CD4-positive, alpha-beta memory T cell (primary cell): ENCODE measurements at regions not wholly inside any gene's neighbourhood (a gene's known extent, or its start where the extent isn't known, plus 50 kb on each side); places are given as distances from the start of the nearest gene placed in this dataset.
A peak's percentile ranks its signal among the peaks of the same experiment; 100 is the strongest.

Source experiments
- CTCF ChIA-PET: fragments of 350-600 bp; sonication (Branson Sonifier 250); formaldehyde crosslinking; loops from one replicate; lab custom pipeline; 2021; ENCODE audit warnings: inconsistent platforms; ENCODE audit not compliant: partially characterized antibody; lab: Charles Lee
- POLR2A ChIA-PET: fragments of 350-600 bp; sonication (Branson Sonifier 250); formaldehyde crosslinking; loops from one replicate; lab custom pipeline; 2021; ENCODE audit not compliant: partially characterized antibody; lab: Charles Lee
- DNase-seq, 5 donors: peaks; one replicate each; pipeline versions ENCODE4 v3.0.0 to v3.0.0-alpha.2; 2020 to 2022; ENCODE audit warnings: mixed read lengths in 1 of 5
- H3K27ac ChIP-seq: one replicate; pipeline ENCODE4 v1.7.0; 2013; ENCODE audit warnings: low read depth, low read length
- H3K27me3 ChIP-seq: 2 replicates; pipeline ENCODE4 v1.7.0; 2013; ENCODE audit warnings: mild to moderate bottlenecking, low read length, moderate library complexity; ENCODE audit not compliant: insufficient read depth
- H3K36me3 ChIP-seq: 2 replicates; pipeline ENCODE4 v1.7.0; 2013; ENCODE audit warnings: mild to moderate bottlenecking, low read length, moderate library complexity; ENCODE audit not compliant: insufficient read depth
- H3K4me1 ChIP-seq: 2 replicates; pipeline ENCODE4 v1.7.0; 2013; ENCODE audit warnings: mild to moderate bottlenecking, low read length, moderate library complexity; ENCODE audit not compliant: insufficient read depth
- H3K4me3 ChIP-seq, 2 donors: one replicate each; pipeline ENCODE4 v1.7.0; 2013; ENCODE audit warnings: low read length in 2 of 2, mild to moderate bottlenecking in 1 of 2
- H3K9me3 ChIP-seq, 2 donors: one replicate each; pipeline ENCODE4 v1.7.0; 2013; ENCODE audit warnings: low read length in 2 of 2, control low read depth in 1 of 2; ENCODE audit not compliant: control insufficient read depth in 1 of 2
- H3K27ac Mint-ChIP-seq, 7 donors: one replicate each; pipeline ENCODE4 v1.8.0; 2020 to 2021; ENCODE audit warnings: mixed read lengths in 7 of 7, mild to moderate bottlenecking in 6 of 7, inconsistent platforms in 3 of 7, moderate library complexity in 3 of 7
- H3K27me3 Mint-ChIP-seq, 2 donors: one replicate each; pipeline ENCODE4 v1.8.0; 2020 to 2021; ENCODE audit warnings: mixed read lengths in 2 of 2
- H3K36me3 Mint-ChIP-seq, 2 donors: one replicate each; pipeline ENCODE4 v1.8.0; 2020 to 2021; ENCODE audit warnings: mixed read lengths in 2 of 2, inconsistent platforms in 1 of 2, mild to moderate bottlenecking in 1 of 2
- H3K4me1 Mint-ChIP-seq, 4 donors: one replicate each; pipeline ENCODE4 v1.8.0; 2020 to 2021; ENCODE audit warnings: mixed read lengths in 4 of 4, mild to moderate bottlenecking in 1 of 4
- H3K4me3 Mint-ChIP-seq, 8 donors: one replicate each; pipeline ENCODE4 v1.8.0; 2020 to 2021; ENCODE audit warnings: mixed read lengths in 8 of 8, mild to moderate bottlenecking in 7 of 8, moderate library complexity in 6 of 8, inconsistent platforms in 3 of 8
- H3K9me3 Mint-ChIP-seq, 8 donors: one replicate each; pipeline ENCODE4 v1.8.0; 2020 to 2021; ENCODE audit warnings: mixed read lengths in 8 of 8, mild to moderate bottlenecking in 5 of 8, inconsistent platforms in 3 of 8, moderate library complexity in 1 of 8
- intact Hi-C: fragments of 100-400 bp; cut with micrococcal nuclease; formaldehyde crosslinking; loops from one replicate; pipeline ENCODE4 v1.15.1; 2023

GRCh38 chr17:77420095-77420803 is 279.5 kb downstream of the SEC14L1 start:
- no peaks in the 10 kb centered on the region for H3K9me3 Mint-ChIP-seq

GRCh38 chr17:77420804-77421629 is 280.2 kb downstream of the SEC14L1 start:
- peak overlapping the region; percentile 93 to 96 (median 96) for H3K27ac Mint-ChIP-seq
- H3K36me3 ChIP-seq: peaks cover 12% of the 10 kb centered on the region
- peaks cover 27 to 81% (median 49%) of the 10 kb centered on the region in 4 donors for H3K4me1 Mint-ChIP-seq
- no peaks in the 10 kb centered on the region for H3K9me3 ChIP-seq
- H3K36me3 Mint-ChIP-seq: peaks cover 0 to 21% of the 10 kb centered on the region in 2 donors
- H3K27me3 ChIP-seq: no peaks in the 10 kb centered on the region
- peaks cover 98% of the 10 kb centered on the region for H3K4me1 ChIP-seq
- no peaks in the 10 kb centered on the region for H3K9me3 Mint-ChIP-seq
- peak overlapping the region in 1 of 2 donors; percentile 43 for H3K4me3 ChIP-seq
- CTCF ChIA-PET: interaction anchor here (1.0 to 6.7 kb wide), 13 partner anchors 7 to 89 kb away, joined by 3 to 48 read pairs (median 8); no protein-coding TSS in a partner anchor
- POLR2A ChIA-PET: interaction anchor here (0.6 to 97.0 kb wide), 11 partner anchors 11 to 696 kb away, joined by 3 to 6031 read pairs (median 4); partner anchors contain the start of gene TNRC6C
- no peaks in the 10 kb centered on the region for H3K27me3 Mint-ChIP-seq
- intact Hi-C loops: loop anchor here (2.0 kb wide), 1 partner anchor 16 kb away; no protein-coding TSS in a partner anchor
- peak overlapping the region; percentile 72 to 84 (median 78) for H3K4me3 Mint-ChIP-seq
- H3K27ac ChIP-seq: peak overlapping the region; percentile 64
- peak; percentile 56 to 83 (median 62) for DNase-seq

More at GRCh38 chr17:77420095-77420803, 279.5 kb downstream of the SEC14L1 start:
- no peak overlapping the region for H3K4me3 ChIP-seq
- ChIA-PET CTCF (interaction anchor here (1.0 to 6.7 kb wide), 11 partner anchors 8 to 89 kb away, joined by 3 to 48 read pairs (median 12); no protein-coding TSS in a partner anchor), POLR2A (interaction anchor here (0.6 to 97.0 kb wide), 9 partner anchors 11 to 538 kb away, joined by 3 to 6031 read pairs (median 5); partner anchors contain the start of gene TNRC6C)
- H3K36me3 ChIP-seq: peaks cover 12% of the 10 kb centered on the region
- no peaks in the 10 kb centered on the region for H3K27me3 Mint-ChIP-seq
- peaks cover 32 to 81% (median 52%) of the 10 kb centered on the region in 4 donors for H3K4me1 Mint-ChIP-seq
- peak overlapping the region; percentile 64 for H3K27ac ChIP-seq
- H3K36me3 Mint-ChIP-seq: peaks cover 0 to 24% of the 10 kb centered on the region in 2 donors
- intact Hi-C loops: loop anchor here (2.0 kb wide), 1 partner anchor 15 kb away; no protein-coding TSS in a partner anchor
- DNase-seq: no peak
- no peaks in the 10 kb centered on the region for H3K9me3 ChIP-seq
- peaks cover 97% of the 10 kb centered on the region for H3K4me1 ChIP-seq
- no peaks in the 10 kb centered on the region for H3K27me3 ChIP-seq
- H3K4me3 Mint-ChIP-seq: peak overlapping the region; percentile 72 to 84 (median 78)
- H3K27ac Mint-ChIP-seq: peak overlapping the region; percentile 93 to 96 (median 96)

- Mint-ChIP-seq H3K27ac (peak overlapping the region; percentile 93 to 96 (median 96)), H3K9me3 (no peaks in the 10 kb centered on the region), H3K4me3 (peak overlapping the region; percentile 72 to 84 (median 78)), H3K27me3 (no peaks in the 10 kb centered on the region), H3K36me3 (peaks cover 0 to 19% of the 10 kb centered on the region in 2 donors), H3K4me1 (peaks cover 27 to 81% (median 48%) of the 10 kb centered on the region in 4 donors)
- H3K27me3 ChIP-seq: no peaks in the 10 kb centered on the region
- intact Hi-C loops: loop anchor here (2.0 kb wide), 1 partner anchor 17 kb away; no protein-coding TSS in a partner anchor
- peak overlapping the region; percentile 64 for H3K27ac ChIP-seq
- ChIA-PET POLR2A (interaction anchor here (0.9 to 97.0 kb wide), 10 partner anchors 10 to 537 kb away, joined by 3 to 6031 read pairs (median 4); partner anchors contain the start of gene TNRC6C), CTCF (interaction anchor here (1.0 to 6.7 kb wide), 12 partner anchors 9 to 90 kb away, joined by 3 to 48 read pairs (median 10); no protein-coding TSS in a partner anchor)
- H3K36me3 ChIP-seq: peaks cover 9% of the 10 kb centered on the region
- H3K4me1 ChIP-seq: peaks cover 98% of the 10 kb centered on the region
- no peaks in the 10 kb centered on the region for H3K9me3 ChIP-seq
- DNase-seq: no peak
- H3K4me3 ChIP-seq: no peak overlapping the region
These were observed 280.8 kb downstream of the SEC14L1 start for GRCh38 chr17:77421630-77421972.

GRCh38 chr17:77422104-77422747 is 281.5 kb downstream of the SEC14L1 start:
- no peaks in the 10 kb centered on the region for H3K9me3 ChIP-seq
- Mint-ChIP-seq H3K27me3 (no peaks in the 10 kb centered on the region), H3K27ac (peak overlapping the region; percentile 18 to 96 (median 75)), H3K4me1 (peaks cover 32 to 81% (median 51%) of the 10 kb centered on the region in 4 donors), H3K9me3 (no peaks in the 10 kb centered on the region), H3K4me3 (peak overlapping the region in 1 of 8 donors; percentile 84), H3K36me3 (peaks cover 0 to 21% of the 10 kb centered on the region in 2 donors)
- ChIA-PET CTCF (interaction anchor here (0.9 to 6.7 kb wide), 11 partner anchors 8 to 91 kb away, joined by 3 to 48 read pairs (median 12); no protein-coding TSS in a partner anchor), POLR2A (interaction anchor here (0.9 to 97.0 kb wide), 7 partner anchors 9 to 536 kb away, joined by 3 to 6031 read pairs (median 5); partner anchors contain the start of gene TNRC6C)
- H3K36me3 ChIP-seq: peaks cover 5% of the 10 kb centered on the region
- no peak overlapping the region for H3K27ac ChIP-seq
- peaks cover 98% of the 10 kb centered on the region for H3K4me1 ChIP-seq
- no peaks in the 10 kb centered on the region for H3K27me3 ChIP-seq
- DNase-seq: no peak
- intact Hi-C loops: no loop called here
- no peak overlapping the region for H3K4me3 ChIP-seq

- intact Hi-C loops: no loop called here
- H3K36me3 ChIP-seq: peaks cover 5% of the 10 kb centered on the region
- no peak for DNase-seq
- H3K36me3 Mint-ChIP-seq: peaks cover 0 to 17% of the 10 kb centered on the region in 2 donors
- H3K4me3 ChIP-seq: no peak overlapping the region
- H3K4me3 Mint-ChIP-seq: peak overlapping the region in 6 of 8 donors; percentile 4 to 61 (median 30)
- H3K27me3 ChIP-seq: no peaks in the 10 kb centered on the region
- H3K27ac Mint-ChIP-seq: peak overlapping the region; percentile 54 to 80 (median 75)
- H3K27me3 Mint-ChIP-seq: no peaks in the 10 kb centered on the region
- H3K4me1 ChIP-seq: peaks cover 98% of the 10 kb centered on the region
- H3K4me1 Mint-ChIP-seq: peaks cover 34 to 81% (median 51%) of the 10 kb centered on the region in 4 donors
- no peak overlapping the region for H3K27ac ChIP-seq
- ChIA-PET POLR2A (interaction anchor here (1.0 to 97.0 kb wide), 5 partner anchors 9 to 92 kb away, joined by 3 to 6031 read pairs (median 32); no protein-coding TSS in a partner anchor), CTCF (interaction anchor here (0.9 to 6.7 kb wide), 6 partner anchors 13 to 91 kb away, joined by 3 to 48 read pairs (median 9); no protein-coding TSS in a partner anchor)
- no peaks in the 10 kb centered on the region for H3K9me3 Mint-ChIP-seq
- H3K9me3 ChIP-seq: no peaks in the 10 kb centered on the region
These were observed 282.0 kb downstream of the SEC14L1 start for GRCh38 chr17:77422748-77423113.
